HepG2 (cell line): ENCODE measurements at regions not wholly inside any gene's neighbourhood (a gene's known extent, or its start where the extent isn't known, plus 50 kb on each side); places are given as distances from the start of the nearest gene placed in this dataset.

Source experiments
- BRCA1 ChIP-seq: sonication (generic); formaldehyde crosslinking; IDR thresholded peaks from 2 replicates; pipeline ENCODE4 v1.4.0; 2020; ENCODE audit warnings: missing genetic modification reagents
- CREB1 ChIP-seq, 2 experiments: fragments of 450-650 bp in 1 of 2; IDR thresholded peaks; 2 replicates each; pipeline ENCODE4 v1.6.1; 2016 to 2017; ENCODE audit warnings: control low read depth in 1 of 2, mild to moderate bottlenecking in 1 of 2, missing compliant biosample characterization in 1 of 2, missing genetic modification characterization in 1 of 2
- DPF2 ChIP-seq: sonication (generic); formaldehyde crosslinking; IDR thresholded peaks from 2 replicates; pipeline ENCODE4 v1.4.0; 2020; ENCODE audit warnings: mild to moderate bottlenecking, low read depth, missing genetic modification reagents, borderline replicate concordance
- FOXM1 ChIP-seq: sonication (generic); formaldehyde crosslinking; IDR thresholded peaks from 2 replicates; pipeline ENCODE4 v1.5.0; 2020; ENCODE audit warnings: missing genetic modification reagents
- GLI4 ChIP-seq: sonication (generic); formaldehyde crosslinking; IDR thresholded peaks from 2 replicates; pipeline ENCODE4 v1.5.1; 2020; ENCODE audit warnings: missing genetic modification reagents, mild to moderate bottlenecking, moderate library complexity, borderline replicate concordance
- PHF21A ChIP-seq: sonication (generic); formaldehyde crosslinking; IDR thresholded peaks from 2 replicates; pipeline ENCODE4 v1.5.0; 2020; ENCODE audit warnings: mild to moderate bottlenecking, missing genetic modification reagents
- POLR2A ChIP-seq, 2 experiments: IDR thresholded peaks; 2 replicates each; pipeline ENCODE4 v1.6.1; 2011; ENCODE audit warnings: low read depth in 2 of 2, low read length in 2 of 2, mild to moderate bottlenecking in 1 of 2, moderate library complexity in 1 of 2; ENCODE audit not compliant: insufficient read depth in 1 of 2
- SAP130 ChIP-seq: IDR thresholded peaks from 2 replicates; pipeline ENCODE4 v1.6.1; 2016; ENCODE audit warnings: low read depth
- SETDB1 ChIP-seq: sonication (generic); formaldehyde crosslinking; IDR thresholded peaks from 2 replicates; pipeline ENCODE4 v1.5.1; 2020; ENCODE audit warnings: missing genetic modification reagents, mild to moderate bottlenecking, borderline replicate concordance
- TCF7 ChIP-seq: sonication (generic); IDR thresholded peaks from 2 replicates; pipeline ENCODE4 v1.6.1; 2016; ENCODE audit warnings: antibody characterized with exemption, low read depth
- ZKSCAN5 ChIP-seq: sonication (generic); formaldehyde crosslinking; IDR thresholded peaks from 2 replicates; pipeline ENCODE4 v1.5.1; 2020; ENCODE audit warnings: mild to moderate bottlenecking, missing genetic modification reagents
- TF ChIP-seq, protein P1 (sequence below): sonication (generic); formaldehyde crosslinking; IDR thresholded peaks from 2 replicates; pipeline ENCODE4 v1.8.1; 2023; ENCODE audit warnings: mild to moderate bottlenecking, moderate library complexity, missing genetic modification reagents

DNA sequence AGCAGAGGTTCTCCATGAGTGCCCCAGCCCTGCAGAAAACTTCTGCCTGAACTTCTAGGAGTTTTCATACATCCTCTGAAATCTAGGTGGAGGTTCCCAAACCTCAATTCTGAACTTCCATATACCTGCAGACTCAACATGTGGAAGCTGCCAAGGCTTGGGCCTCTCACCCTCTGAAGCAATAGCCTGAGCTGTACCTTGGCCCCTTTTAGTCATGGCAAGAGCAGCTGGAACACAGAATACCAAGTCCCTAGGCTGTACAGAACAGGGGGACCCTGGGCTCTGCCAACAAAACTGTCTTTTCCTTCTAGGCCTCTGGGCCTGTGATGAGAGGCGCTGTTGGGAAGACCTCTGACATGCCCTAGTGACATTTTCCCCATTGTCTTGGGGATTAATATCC is 494.3 kb upstream of the FOXG1 start:
- no peak for TF ChIP-seq FOXM1 (CRISPR knock-in tag)
- TF ChIP-seq ZKSCAN5 (CRISPR knock-in tag), result no peak
- no peak for TF ChIP-seq DPF2 (CRISPR knock-in tag)
- TF ChIP-seq SAP130 (CRISPR knock-in tag), result no peak
- no peak for TF ChIP-seq SETDB1 (CRISPR knock-in tag)
- no peak for TF ChIP-seq PHF21A (CRISPR knock-in tag)
- no peak for TF ChIP-seq BRCA1
- TF ChIP-seq, protein P1, sequence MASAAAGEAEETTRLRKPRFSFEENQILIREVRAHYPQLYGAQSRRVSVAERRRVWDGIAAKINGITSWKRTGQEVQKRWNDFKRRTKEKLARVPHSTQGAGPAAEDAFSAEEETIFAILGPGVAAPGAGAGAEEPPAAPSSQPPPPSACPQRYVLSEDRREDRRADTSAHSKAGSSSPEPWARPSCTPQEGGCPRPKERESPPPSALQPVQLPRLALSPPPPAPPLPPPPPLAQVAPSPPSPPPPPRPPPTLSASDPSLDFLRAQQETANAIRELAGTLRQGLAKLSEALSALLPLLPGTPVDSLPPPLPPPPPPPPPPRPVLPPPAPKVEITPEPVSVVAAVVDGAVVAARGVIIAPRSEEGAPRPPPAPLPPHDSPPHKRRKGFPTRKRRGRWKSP (CRISPR knock-in tag), result no peak
- TF ChIP-seq CREB1 (IDR thresholded peaks at IDR 0.05), result no peak
- no peak for TF ChIP-seq CREB1 (CRISPR knock-in tag; IDR thresholded peaks at IDR 0.05)
- TF ChIP-seq GLI4, result no peak
- TF ChIP-seq TCF7, result no peak
- no peak for TF ChIP-seq POLR2A (IDR thresholded peaks at IDR 0.05; ENCODE audit: insufficient read depth in 1 of 2, low read depth in 2 of 2, low read length in 2 of 2)
